ENCODE measurements at regions not wholly inside any gene's neighbourhood (a gene's known extent, or its start where the extent isn't known, plus 50 kb on each side); places are given as distances from the start of the nearest gene placed in this dataset.

DNA sequence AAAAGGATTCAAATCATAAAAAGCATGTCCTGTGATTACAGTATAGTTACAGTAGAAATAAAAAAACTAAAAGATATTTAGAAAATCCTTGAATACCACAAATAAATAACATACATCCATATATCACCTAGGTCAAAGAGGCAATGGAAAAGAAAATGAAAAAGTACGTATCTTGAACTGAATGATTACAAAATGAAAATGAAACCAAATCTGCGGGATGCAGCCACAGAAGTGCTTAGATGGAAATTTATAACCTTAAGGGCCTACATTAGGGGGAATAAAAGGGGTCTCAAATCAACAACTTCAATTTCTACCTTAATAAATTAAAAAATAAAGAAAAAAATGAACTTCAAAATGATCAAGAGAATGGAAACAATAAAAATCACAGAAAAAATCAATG lies 879.0 kb upstream of the CELF2 start:
- no peaks in the 10 kb centered on the region for H3K27me3 ChIP-seq (ENCODE audit: control insufficient read depth in 1 of 2, insufficient read depth in 2 of 2, low read length in 2 of 2)
- no peak overlapping the region for H3K27ac ChIP-seq (ENCODE audit: low read depth in 2 of 2, low read length in 1 of 2)
- H3K9me3 ChIP-seq (ENCODE audit: control insufficient read depth in 2 of 2, insufficient read depth in 1 of 2, low read depth in 1 of 2, low read length in 1 of 2): no peaks in the 10 kb centered on the region
- 54 to 63% methylated on average over 2 of the region's 2 CpGs for WGBS, 2 donors
- H3K36me3 ChIP-seq (ENCODE audit: control insufficient read depth in 2 of 2, insufficient read depth in 2 of 2, low read length in 1 of 2): no peaks in the 10 kb centered on the region
- no peaks in the 10 kb centered on the region for H3K4me1 ChIP-seq (ENCODE audit: control insufficient read depth in 2 of 2, insufficient read depth in 2 of 2, low read length in 1 of 2)
- no peak overlapping the region for H3K4me3 ChIP-seq (ENCODE audit: low read depth in 1 of 2, low read length in 2 of 2)

DNA sequence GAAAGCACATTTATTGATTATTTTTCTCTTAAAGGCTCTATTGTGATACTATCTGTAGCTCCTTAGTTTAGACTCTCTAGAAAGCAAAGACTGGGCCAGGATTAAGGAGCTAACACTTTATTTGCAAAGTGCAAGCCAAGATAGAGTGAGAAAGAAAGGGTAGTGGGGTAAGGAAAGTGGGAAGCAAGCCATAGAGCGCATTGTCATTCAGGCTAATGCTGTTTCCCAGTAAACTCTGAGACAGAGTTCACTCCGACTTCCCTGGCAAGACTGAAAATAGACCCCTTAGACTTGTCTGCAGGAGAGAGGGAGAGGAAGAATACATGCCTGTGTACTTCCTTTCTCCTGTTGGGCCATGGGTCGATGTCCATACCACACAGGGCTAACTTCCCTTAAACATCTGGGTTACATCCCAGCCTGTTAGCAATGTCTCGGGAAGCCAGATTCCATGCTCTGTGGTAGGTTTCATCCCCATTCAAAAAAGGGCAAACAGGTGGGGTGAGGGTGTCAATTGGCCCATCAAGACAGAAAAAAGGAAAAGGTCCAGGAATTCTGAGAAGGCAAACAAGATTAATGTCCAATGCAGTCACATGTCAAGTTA lies 875.8 kb upstream of the CELF2 start:
- no peaks in the 10 kb centered on the region for H3K27me3 ChIP-seq (ENCODE audit: control insufficient read depth in 1 of 2, insufficient read depth in 2 of 2, low read length in 2 of 2)
- no peak overlapping the region for H3K27ac ChIP-seq (ENCODE audit: low read depth in 2 of 2, low read length in 1 of 2)
- H3K4me1 ChIP-seq (ENCODE audit: control insufficient read depth in 2 of 2, insufficient read depth in 2 of 2, low read length in 1 of 2): no peaks in the 10 kb centered on the region
- H3K4me3 ChIP-seq (ENCODE audit: low read depth in 1 of 2, low read length in 2 of 2): no peak overlapping the region
- WGBS, 2 donors: 70 to 82% methylated on average over 4 of the region's 4 CpGs
- no peaks in the 10 kb centered on the region for H3K9me3 ChIP-seq (ENCODE audit: control insufficient read depth in 2 of 2, insufficient read depth in 1 of 2, low read depth in 1 of 2, low read length in 1 of 2)
- no peaks in the 10 kb centered on the region for H3K36me3 ChIP-seq (ENCODE audit: control insufficient read depth in 2 of 2, insufficient read depth in 2 of 2, low read length in 1 of 2)

DNA sequence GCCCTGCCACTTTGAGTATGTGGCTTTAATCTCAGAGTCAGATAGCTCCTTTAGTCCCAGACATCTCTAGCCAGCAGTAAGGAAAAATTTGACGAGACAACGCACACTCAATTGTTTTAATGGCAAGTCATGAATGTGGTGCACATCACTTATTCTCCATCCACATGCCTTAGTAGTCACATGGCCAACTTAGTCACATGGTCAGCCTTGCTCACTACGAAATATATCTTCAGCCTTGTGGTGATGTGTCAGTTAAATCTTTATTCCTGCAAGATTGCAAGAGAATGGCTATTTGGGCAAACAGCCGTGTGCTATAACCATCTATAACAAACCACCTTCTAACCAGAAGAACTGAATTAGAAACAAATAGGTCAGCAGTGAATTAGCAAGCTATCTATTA lies 871.1 kb upstream of the CELF2 start:
- Histone ChIP-seq H3K4me3 (ENCODE audit: low read depth in 1 of 2, low read length in 2 of 2) (no peak overlapping the region), H3K4me1 (ENCODE audit: control insufficient read depth in 2 of 2, insufficient read depth in 2 of 2, low read length in 1 of 2) (no peaks in the 10 kb centered on the region), H3K36me3 (ENCODE audit: control insufficient read depth in 2 of 2, insufficient read depth in 2 of 2, low read length in 1 of 2) (no peaks in the 10 kb centered on the region), H3K9me3 (ENCODE audit: control insufficient read depth in 2 of 2, insufficient read depth in 1 of 2, low read depth in 1 of 2, low read length in 1 of 2) (no peaks in the 10 kb centered on the region), H3K27me3 (ENCODE audit: control insufficient read depth in 1 of 2, insufficient read depth in 2 of 2, low read length in 2 of 2) (no peaks in the 10 kb centered on the region), H3K27ac (ENCODE audit: low read depth in 2 of 2, low read length in 1 of 2) (no peak overlapping the region)
- 80 to 90% methylated on average over 4 of the region's 4 CpGs for WGBS, 2 donors

GRCh38 chr10:10149899-10150298 lies 867.8 kb upstream of the CELF2 start:
- 75 to 85% methylated on average over 1 of the region's 1 CpG for WGBS, 2 donors
- no peak overlapping the region for H3K27ac ChIP-seq (ENCODE audit: low read depth in 2 of 2, low read length in 1 of 2)
- H3K36me3 ChIP-seq (ENCODE audit: control insufficient read depth in 2 of 2, insufficient read depth in 2 of 2, low read length in 1 of 2): no peaks in the 10 kb centered on the region
- H3K27me3 ChIP-seq (ENCODE audit: control insufficient read depth in 1 of 2, insufficient read depth in 2 of 2, low read length in 2 of 2): no peaks in the 10 kb centered on the region
- H3K4me1 ChIP-seq (ENCODE audit: control insufficient read depth in 2 of 2, insufficient read depth in 2 of 2, low read length in 1 of 2): no peaks in the 10 kb centered on the region
- H3K9me3 ChIP-seq (ENCODE audit: control insufficient read depth in 2 of 2, insufficient read depth in 1 of 2, low read depth in 1 of 2, low read length in 1 of 2): no peaks in the 10 kb centered on the region
- H3K4me3 ChIP-seq (ENCODE audit: low read depth in 1 of 2, low read length in 2 of 2): no peak overlapping the region

DNA sequence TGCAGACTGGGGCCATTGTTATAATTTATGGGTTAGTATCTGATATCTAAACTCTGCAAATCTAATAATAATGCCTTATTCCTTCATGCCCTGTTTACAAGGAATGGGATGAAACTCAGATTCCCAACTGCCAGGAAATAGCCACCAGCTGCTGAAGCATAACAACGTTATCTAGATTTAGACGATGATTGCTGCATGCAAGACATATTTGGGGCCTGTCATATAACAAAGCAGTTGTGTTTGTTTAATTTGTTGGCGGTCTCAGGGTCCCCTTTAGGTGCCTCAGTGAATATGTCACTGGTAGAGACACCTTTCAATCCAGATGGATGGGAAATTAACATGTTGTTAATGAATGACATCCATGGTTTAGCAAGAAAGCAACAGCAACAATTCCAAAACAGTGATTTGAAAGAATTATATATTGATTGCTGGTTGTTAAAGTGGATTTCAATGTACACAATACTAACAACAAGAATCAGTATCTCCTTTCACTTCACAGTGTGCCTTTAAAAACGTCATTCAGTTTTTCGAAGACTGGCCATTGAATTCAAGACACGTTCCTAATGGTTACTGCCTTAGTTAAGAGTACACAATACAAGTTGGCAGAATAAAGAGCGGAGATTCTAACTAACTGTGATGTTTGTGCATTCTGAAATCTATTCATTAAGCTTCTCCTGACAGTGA lies 860.6 kb upstream of the CELF2 start:
- Histone ChIP-seq H3K36me3 (ENCODE audit: control insufficient read depth in 2 of 2, insufficient read depth in 2 of 2, low read length in 1 of 2) (no peaks in the 10 kb centered on the region), H3K4me1 (ENCODE audit: control insufficient read depth in 2 of 2, insufficient read depth in 2 of 2, low read length in 1 of 2) (no peaks in the 10 kb centered on the region), H3K9me3 (ENCODE audit: control insufficient read depth in 2 of 2, insufficient read depth in 1 of 2, low read depth in 1 of 2, low read length in 1 of 2) (peaks cover 0 to 6% of the 10 kb centered on the region in 2 donors), H3K27me3 (ENCODE audit: control insufficient read depth in 1 of 2, insufficient read depth in 2 of 2, low read length in 2 of 2) (no peaks in the 10 kb centered on the region), H3K27ac (ENCODE audit: low read depth in 2 of 2, low read length in 1 of 2) (no peak overlapping the region), H3K4me3 (ENCODE audit: low read depth in 1 of 2, low read length in 2 of 2) (no peak overlapping the region)
- WGBS, 2 donors: 52 to 62% methylated on average over 7 of the region's 7 CpGs

DNA sequence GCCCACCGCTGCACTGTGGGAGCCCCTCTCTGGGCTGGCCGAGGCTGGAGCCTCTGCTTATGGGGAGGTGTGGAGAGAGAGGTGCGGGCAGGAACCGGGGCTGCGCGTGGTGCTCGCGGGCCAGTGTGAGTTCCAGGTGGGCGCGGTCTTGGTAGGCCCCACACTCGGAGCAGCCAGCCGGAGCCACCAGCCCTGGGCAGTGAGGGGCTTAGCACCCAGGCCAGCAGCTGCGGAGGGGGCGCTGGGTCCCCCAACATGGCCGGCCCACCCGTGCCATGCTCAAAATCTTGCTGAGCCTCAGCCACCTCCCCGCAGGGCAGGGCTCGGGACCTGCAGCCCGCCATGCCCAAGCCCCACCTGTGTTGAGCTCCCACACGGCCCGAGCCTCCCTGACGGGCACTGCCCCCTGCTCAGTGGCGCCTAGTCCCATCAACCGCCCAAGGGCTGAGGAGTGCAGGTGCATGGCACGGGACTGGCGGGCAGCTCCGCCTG lies 856.8 kb upstream of the CELF2 start:
- no peak overlapping the region for H3K27ac ChIP-seq (ENCODE audit: low read depth in 2 of 2, low read length in 1 of 2)
- 92 to 95% methylated on average over 25 to 27 of the region's 27 CpGs for WGBS, 2 donors
- peaks cover 0 to 6% of the 10 kb centered on the region in 2 donors for H3K9me3 ChIP-seq (ENCODE audit: control insufficient read depth in 2 of 2, insufficient read depth in 1 of 2, low read depth in 1 of 2, low read length in 1 of 2)
- H3K27me3 ChIP-seq (ENCODE audit: control insufficient read depth in 1 of 2, insufficient read depth in 2 of 2, low read length in 2 of 2): no peaks in the 10 kb centered on the region
- H3K4me1 ChIP-seq (ENCODE audit: control insufficient read depth in 2 of 2, insufficient read depth in 2 of 2, low read length in 1 of 2): no peaks in the 10 kb centered on the region
- H3K4me3 ChIP-seq (ENCODE audit: low read depth in 1 of 2, low read length in 2 of 2): no peak overlapping the region
- no peaks in the 10 kb centered on the region for H3K36me3 ChIP-seq (ENCODE audit: control insufficient read depth in 2 of 2, insufficient read depth in 2 of 2, low read length in 1 of 2)

GRCh38 chr10:10164848-10165247 lies 852.8 kb upstream of the CELF2 start:
- 56 to 76% methylated on average over 3 of the region's 3 CpGs for WGBS, 2 donors
- Histone ChIP-seq H3K9me3 (ENCODE audit: control insufficient read depth in 2 of 2, insufficient read depth in 1 of 2, low read depth in 1 of 2, low read length in 1 of 2) (peaks cover 0 to 6% of the 10 kb centered on the region in 2 donors), H3K36me3 (ENCODE audit: control insufficient read depth in 2 of 2, insufficient read depth in 2 of 2, low read length in 1 of 2) (no peaks in the 10 kb centered on the region), H3K27me3 (ENCODE audit: control insufficient read depth in 1 of 2, insufficient read depth in 2 of 2, low read length in 2 of 2) (no peaks in the 10 kb centered on the region), H3K27ac (ENCODE audit: low read depth in 2 of 2, low read length in 1 of 2) (no peak overlapping the region), H3K4me1 (ENCODE audit: control insufficient read depth in 2 of 2, insufficient read depth in 2 of 2, low read length in 1 of 2) (no peaks in the 10 kb centered on the region), H3K4me3 (ENCODE audit: low read depth in 1 of 2, low read length in 2 of 2) (no peak overlapping the region)

DNA sequence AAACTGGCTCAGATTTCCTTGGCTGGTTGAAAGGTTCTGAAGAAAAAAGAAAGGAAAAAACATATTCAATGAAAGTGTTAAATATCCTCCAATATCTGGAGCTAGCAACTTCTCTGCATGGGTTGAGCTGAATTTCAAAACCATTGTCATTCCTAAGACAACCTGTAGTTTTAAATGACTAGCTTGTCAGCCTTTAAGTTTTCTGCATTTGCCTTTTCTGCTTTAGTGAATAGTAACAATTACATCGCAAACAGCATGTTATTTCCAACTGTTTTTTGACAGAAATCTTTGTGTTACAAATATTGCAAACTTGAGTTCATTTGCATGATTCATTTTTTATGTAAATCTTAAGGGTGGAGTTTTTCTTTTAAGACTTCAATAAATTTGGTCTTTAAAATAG lies 852.3 kb upstream of the CELF2 start:
- Histone ChIP-seq H3K36me3 (ENCODE audit: control insufficient read depth in 2 of 2, insufficient read depth in 2 of 2, low read length in 1 of 2) (no peaks in the 10 kb centered on the region), H3K9me3 (ENCODE audit: control insufficient read depth in 2 of 2, insufficient read depth in 1 of 2, low read depth in 1 of 2, low read length in 1 of 2) (peaks cover 0 to 6% of the 10 kb centered on the region in 2 donors), H3K4me3 (ENCODE audit: low read depth in 1 of 2, low read length in 2 of 2) (no peak overlapping the region), H3K27me3 (ENCODE audit: control insufficient read depth in 1 of 2, insufficient read depth in 2 of 2, low read length in 2 of 2) (no peaks in the 10 kb centered on the region), H3K4me1 (ENCODE audit: control insufficient read depth in 2 of 2, insufficient read depth in 2 of 2, low read length in 1 of 2) (no peaks in the 10 kb centered on the region), H3K27ac (ENCODE audit: low read depth in 2 of 2, low read length in 1 of 2) (no peak overlapping the region)
- 56 to 62% methylated on average over 1 of the region's 1 CpG for WGBS, 2 donors

- no peak overlapping the region for H3K27ac ChIP-seq (ENCODE audit: low read depth in 2 of 2, low read length in 1 of 2)
- no peaks in the 10 kb centered on the region for H3K9me3 ChIP-seq (ENCODE audit: control insufficient read depth in 2 of 2, insufficient read depth in 1 of 2, low read depth in 1 of 2, low read length in 1 of 2)
- no peaks in the 10 kb centered on the region for H3K4me1 ChIP-seq (ENCODE audit: control insufficient read depth in 2 of 2, insufficient read depth in 2 of 2, low read length in 1 of 2)
- no peak overlapping the region for H3K4me3 ChIP-seq (ENCODE audit: low read depth in 1 of 2, low read length in 2 of 2)
- 75 to 81% methylated on average over 3 of the region's 3 CpGs for WGBS, 2 donors
- no peaks in the 10 kb centered on the region for H3K27me3 ChIP-seq (ENCODE audit: control insufficient read depth in 1 of 2, insufficient read depth in 2 of 2, low read length in 2 of 2)
- H3K36me3 ChIP-seq (ENCODE audit: control insufficient read depth in 2 of 2, insufficient read depth in 2 of 2, low read length in 1 of 2): no peaks in the 10 kb centered on the region
Observed at GRCh38 chr10:10178476-10178875, 839.2 kb upstream of the CELF2 start.

GRCh38 chr10:10193848-10194247 lies 823.8 kb upstream of the CELF2 start:
- H3K4me1 ChIP-seq (ENCODE audit: control insufficient read depth in 2 of 2, insufficient read depth in 2 of 2, low read length in 1 of 2): no peaks in the 10 kb centered on the region
- no peaks in the 10 kb centered on the region for H3K9me3 ChIP-seq (ENCODE audit: control insufficient read depth in 2 of 2, insufficient read depth in 1 of 2, low read depth in 1 of 2, low read length in 1 of 2)
- H3K27ac ChIP-seq (ENCODE audit: low read depth in 2 of 2, low read length in 1 of 2): no peak overlapping the region
- no peaks in the 10 kb centered on the region for H3K36me3 ChIP-seq (ENCODE audit: control insufficient read depth in 2 of 2, insufficient read depth in 2 of 2, low read length in 1 of 2)
- WGBS, 2 donors: 85 to 88% methylated on average over 4 of the region's 4 CpGs
- no peaks in the 10 kb centered on the region for H3K27me3 ChIP-seq (ENCODE audit: control insufficient read depth in 1 of 2, insufficient read depth in 2 of 2, low read length in 2 of 2)
- no peak overlapping the region for H3K4me3 ChIP-seq (ENCODE audit: low read depth in 1 of 2, low read length in 2 of 2)

Measured in esophagus (tissue), 2 donors.